ENCODE measurements at regions not wholly inside any gene's neighbourhood (a gene's known extent, or its start where the extent isn't known, plus 50 kb on each side); places are given as distances from the start of the nearest gene placed in this dataset.
"Not testable (repeated sequence)": the region's sequence is repeated elsewhere in the genome, so short reads cannot be mapped to it uniquely, and the experiment has no call there.

DNA sequence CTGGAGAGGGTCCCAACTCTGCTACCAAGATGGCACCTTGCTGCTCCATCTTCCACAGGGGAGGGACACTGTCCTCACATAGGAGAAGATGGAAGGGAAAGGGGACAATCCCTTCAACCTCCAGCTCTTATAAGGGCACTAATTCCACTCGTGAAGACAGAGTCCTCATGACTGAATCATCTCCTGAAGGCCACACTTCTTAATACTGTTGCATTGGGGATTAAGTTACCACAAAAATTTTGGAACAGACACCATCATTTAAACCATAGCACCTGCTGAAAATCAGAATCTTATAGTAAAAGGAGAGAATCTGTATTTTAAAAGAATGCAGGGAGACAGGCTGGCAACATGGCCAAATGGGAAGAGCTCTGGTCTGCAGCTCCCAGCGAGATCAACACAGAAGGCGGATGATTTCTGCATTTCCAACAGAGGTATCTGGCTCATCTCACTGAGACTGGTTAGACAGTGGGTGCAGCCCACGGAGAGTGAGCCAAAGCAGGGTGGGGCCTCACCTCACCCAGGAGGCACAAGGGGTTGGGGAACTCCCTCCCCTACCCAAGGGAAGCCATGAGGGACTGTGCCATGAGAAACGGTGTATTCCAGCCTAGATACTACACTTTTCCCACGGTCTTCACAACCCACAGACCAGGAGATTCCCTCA, 69.4 kb upstream of the LIPC start:
- no peak for DNase-seq (ENCODE audit: low spot score)
- TF ChIP-seq, protein P1, sequence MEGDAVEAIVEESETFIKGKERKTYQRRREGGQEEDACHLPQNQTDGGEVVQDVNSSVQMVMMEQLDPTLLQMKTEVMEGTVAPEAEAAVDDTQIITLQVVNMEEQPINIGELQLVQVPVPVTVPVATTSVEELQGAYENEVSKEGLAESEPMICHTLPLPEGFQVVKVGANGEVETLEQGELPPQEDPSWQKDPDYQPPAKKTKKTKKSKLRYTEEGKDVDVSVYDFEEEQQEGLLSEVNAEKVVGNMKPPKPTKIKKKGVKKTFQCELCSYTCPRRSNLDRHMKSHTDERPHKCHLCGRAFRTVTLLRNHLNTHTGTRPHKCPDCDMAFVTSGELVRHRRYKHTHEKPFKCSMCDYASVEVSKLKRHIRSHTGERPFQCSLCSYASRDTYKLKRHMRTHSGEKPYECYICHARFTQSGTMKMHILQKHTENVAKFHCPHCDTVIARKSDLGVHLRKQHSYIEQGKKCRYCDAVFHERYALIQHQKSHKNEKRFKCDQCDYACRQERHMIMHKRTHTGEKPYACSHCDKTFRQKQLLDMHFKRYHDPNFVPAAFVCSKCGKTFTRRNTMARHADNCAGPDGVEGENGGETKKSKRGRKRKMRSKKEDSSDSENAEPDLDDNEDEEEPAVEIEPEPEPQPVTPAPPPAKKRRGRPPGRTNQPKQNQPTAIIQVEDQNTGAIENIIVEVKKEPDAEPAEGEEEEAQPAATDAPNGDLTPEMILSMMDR (IDR thresholded peaks at IDR 0.05; ENCODE audit: extremely low read depth, missing control alignments), result no peak

DNA sequence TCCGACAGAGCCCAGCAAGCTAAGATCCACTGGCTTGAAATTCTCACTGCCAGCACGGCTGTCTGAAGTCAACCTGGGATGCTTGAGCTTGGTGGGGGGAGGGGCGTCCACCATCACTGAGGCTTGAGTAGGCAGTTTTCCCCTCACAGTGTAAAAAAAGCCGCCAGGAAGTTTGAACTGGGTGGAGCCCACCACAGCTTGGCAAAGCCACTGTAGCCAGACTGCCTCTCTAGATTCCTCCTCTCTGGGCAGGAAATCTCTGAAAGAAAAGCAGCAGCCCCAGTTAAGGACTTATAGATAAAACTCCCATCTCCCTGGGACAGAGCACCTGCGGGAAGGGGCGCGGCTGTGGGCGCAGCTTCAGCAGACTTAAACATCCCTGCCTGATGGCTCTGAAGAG, 68.7 kb upstream of the LIPC start:
- not testable (repeated sequence) for DNase-seq (ENCODE audit: low spot score)

DNA sequence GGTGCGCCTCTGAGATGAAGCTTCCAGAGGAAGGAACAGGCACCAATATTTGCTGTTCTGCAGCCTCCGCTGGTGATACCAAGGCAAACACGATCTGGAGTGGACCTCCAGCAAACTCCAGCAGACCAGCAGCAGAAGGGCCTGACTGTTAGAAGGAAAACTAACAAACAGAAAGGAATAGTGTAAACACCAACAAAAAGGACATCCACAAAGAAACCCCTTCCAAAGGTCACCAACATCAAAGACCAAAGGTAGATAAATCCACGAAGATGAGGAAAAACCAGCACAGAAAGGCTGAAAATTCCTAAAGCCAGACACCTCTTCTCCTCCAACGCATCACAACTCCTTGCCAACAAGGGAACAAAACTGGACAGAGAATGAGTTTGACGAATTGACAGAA, 68.1 kb upstream of the LIPC start:
- not testable (repeated sequence) for DNase-seq (ENCODE audit: low spot score)

DNA sequence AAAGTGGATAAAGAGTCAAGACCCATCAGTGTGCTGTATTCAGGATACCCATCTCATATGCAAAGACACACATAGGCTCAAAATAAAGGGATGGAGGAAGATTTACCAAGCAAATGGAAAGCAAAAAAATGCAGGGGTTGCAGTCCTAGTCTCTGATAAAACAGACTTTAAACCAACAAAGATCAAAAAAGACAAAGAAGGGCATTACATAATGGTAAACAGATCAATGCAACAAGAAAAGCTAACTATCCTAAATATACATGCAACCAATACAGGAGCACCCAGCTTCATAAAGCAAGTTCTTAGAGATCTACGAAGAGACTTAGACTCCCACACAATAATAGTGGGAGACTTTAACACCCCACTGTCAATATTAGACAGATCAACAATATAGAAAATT, 66.7 kb upstream of the LIPC start:
- not testable (repeated sequence) for DNase-seq (ENCODE audit: low spot score)

DNA sequence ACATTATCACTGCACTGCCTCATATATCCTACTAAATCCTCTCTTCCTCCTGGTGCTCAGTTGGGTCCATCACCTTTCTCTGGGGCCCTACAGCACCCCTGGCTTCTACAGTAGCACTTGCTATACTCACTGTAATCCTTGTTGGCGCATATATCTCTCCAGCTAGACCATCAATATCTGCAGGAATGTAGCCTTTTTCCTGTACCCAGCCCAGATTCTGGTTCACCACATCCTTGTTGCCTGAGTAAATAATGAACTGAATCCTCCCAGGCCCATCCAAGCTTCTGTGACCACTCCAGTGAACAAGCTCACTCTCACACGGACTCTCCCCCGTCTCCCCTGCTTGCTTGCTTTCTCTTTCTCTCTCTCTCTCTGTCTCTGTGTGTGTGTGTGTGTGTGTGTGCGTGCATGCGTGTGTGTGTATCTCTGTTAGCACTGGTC, 62.5 kb upstream of the LIPC start:
- peak; percentile 18 for DNase-seq (ENCODE audit: low spot score)

DNA sequence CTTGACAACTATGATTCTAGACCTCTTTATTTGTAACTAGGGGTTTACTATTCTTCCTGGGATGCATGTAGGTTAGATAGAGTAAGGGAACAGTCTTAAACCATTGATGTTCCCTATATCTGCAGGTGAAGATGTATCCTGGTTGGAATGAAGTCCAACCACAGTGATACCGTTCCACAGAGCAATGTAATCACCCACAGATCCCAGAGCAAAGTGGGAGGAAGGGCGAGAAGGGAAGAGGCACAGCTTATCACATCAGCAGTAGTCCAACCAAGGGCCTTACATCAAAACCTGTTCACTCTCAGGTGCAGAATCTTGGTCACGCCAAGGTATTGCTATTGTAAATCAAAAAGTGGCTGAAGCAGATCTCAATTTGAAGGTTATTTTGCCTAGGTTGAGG, 61.8 kb upstream of the LIPC start:
- TF ChIP-seq, protein P1 (IDR thresholded peaks at IDR 0.05; ENCODE audit: extremely low read depth, missing control alignments), result no peak
- no peak for DNase-seq (ENCODE audit: low spot score)

More for the DNA sequence above, 62.5 kb upstream of the LIPC start:
- TF ChIP-seq, protein P1 (IDR thresholded peaks at IDR 0.05; ENCODE audit: extremely low read depth, missing control alignments), result no peak

DNA sequence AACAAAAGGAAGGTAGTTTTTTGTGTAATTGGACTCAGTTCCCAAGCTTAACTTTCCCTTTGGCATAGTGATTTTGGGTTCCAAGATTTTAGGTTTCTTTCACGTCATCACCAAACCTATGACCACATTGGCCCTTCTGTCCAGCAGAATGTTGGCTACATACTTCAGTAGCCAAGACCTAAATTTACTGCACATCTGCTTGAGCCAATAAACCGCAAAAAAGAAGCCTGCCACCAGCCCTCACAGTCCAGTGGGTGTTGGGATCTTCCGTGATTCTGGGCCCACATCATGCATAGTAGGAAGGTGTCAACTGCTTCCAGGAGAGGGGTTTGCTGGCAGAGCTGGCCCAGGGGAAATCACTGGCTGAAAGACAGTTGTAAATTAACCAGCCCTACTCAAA, 57.6 kb upstream of the LIPC start:
- DNase-seq (ENCODE audit: low spot score), result no peak
- TF ChIP-seq, protein P1 (IDR thresholded peaks at IDR 0.05; ENCODE audit: extremely low read depth, missing control alignments), result no peak

DNA sequence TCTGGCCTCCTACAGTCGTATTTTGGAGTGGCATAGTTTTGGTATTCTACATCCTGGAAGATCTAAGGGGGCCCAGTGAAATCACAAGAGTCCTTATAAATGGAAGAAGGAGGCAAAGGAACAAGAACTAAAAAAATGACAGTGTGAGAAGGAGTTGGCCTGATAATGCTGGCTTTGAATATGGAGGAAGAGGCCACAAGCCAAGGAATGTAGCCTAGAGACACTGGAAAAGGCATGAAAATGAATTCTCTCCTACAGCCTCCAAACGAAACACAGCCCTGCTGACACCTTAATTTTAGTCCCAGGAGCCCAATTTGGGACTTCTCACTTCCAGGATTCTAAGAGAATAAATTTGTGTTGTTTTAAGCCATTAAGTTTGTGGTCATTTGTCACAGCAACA, 54.6 kb upstream of the LIPC start:
- DNase-seq (ENCODE audit: low spot score), result no peak
- TF ChIP-seq, protein P1 (IDR thresholded peaks at IDR 0.05; ENCODE audit: extremely low read depth, missing control alignments), result no peak

DNA sequence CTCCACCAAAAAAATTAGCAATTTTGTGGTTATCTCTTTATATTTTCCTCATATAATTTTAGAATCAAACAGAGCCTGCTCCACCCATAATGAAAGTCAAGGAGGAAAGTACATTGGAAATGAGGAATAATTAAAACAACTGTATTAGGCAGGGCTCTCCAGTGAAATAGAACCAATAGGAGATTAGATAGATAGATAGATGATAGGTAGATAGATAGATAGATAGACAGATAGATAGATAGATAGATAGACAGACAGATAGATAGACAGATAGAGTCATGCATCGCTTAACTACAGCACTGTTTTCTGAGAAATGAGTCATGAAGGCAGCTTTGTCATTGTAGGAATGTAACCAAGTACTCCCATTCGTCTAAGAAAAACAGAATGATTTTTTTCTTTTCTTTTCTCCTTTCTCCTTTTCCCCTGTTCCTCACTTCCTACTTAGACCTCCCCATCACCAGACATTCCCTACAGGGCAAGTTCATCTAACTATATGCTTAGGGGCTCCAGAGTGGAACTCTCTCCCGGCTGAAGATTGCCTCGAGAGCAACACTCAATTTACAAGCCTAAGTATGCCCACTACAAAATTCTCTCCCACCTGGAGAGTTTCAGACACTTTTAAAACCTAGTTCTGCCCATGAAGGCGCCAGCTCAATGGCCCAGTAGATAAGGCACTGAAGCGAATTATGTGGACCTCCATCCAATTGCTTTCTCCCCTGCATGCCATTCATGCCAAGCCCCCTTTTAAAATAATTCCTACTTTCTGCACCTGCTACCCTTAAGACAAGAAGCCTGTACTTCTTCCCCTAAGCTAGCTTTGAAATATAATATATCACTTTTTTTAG, 53.3 kb upstream of the LIPC start:
- TF ChIP-seq, protein P1 (IDR thresholded peaks at IDR 0.05; ENCODE audit: extremely low read depth, missing control alignments), result no peak
- DNase-seq (ENCODE audit: low spot score), result no peak

DNA sequence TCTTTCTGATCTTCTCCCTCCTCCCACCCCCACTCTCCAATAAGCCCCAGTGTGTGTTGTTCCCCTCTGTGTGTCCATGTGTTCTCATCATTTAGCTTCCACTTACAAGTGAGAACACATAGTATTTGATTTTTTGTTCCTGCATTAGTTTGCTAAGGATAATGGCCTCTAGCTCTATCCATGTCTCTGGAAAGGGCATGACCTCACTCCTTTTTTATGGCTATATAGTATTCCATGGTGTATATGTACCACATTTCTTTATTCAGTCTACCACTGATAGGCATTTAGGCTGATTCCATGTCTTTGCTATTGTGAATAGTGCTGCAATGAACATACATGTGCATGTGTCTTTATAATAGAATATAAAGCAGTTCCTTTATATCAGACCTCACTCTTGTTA, 52.3 kb upstream of the LIPC start:
- DNase-seq (ENCODE audit: low spot score), result not testable (repeated sequence)
